Stimulated activated CD8-positive, alpha-beta memory T cell treated with anti-CD3 and anti-CD28 coated beads, Interleukin-12 subunit alpha, Interleukin-12 subunit beta, amount 100 ng/mL, for 1 hour (primary cell): ENCODE measurements at regions not wholly inside any gene's neighbourhood (a gene's known extent, or its start where the extent isn't known, plus 50 kb on each side); places are given as distances from the start of the nearest gene placed in this dataset.

Experiments used
- DNase-seq: peaks from one replicate; pipeline ENCODE4 v3.0.0-alpha.2; 2020; ENCODE audit warnings: low read depth

GRCh38 chr10:130770018-130770630 lies 541.4 kb downstream of the TCERG1L start:
- no peak for DNase-seq

- no peak for DNase-seq
These were observed 540.0 kb downstream of the TCERG1L start for GRCh38 chr10:130771491-130771946.

GRCh38 chr10:130772056-130772455 lies 539.5 kb downstream of the TCERG1L start:
- no peak for DNase-seq

GRCh38 chr10:130772676-130773075 lies 538.8 kb downstream of the TCERG1L start:
- no peak for DNase-seq

GRCh38 chr10:130773941-130774340 lies 537.6 kb downstream of the TCERG1L start:
- DNase-seq, result no peak

- no peak for DNase-seq
These were observed 536.6 kb downstream of the TCERG1L start for GRCh38 chr10:130774871-130775270.

GRCh38 chr10:130775311-130775710 lies 536.2 kb downstream of the TCERG1L start:
- DNase-seq, result no peak

GRCh38 chr10:130776724-130777123 lies 534.8 kb downstream of the TCERG1L start:
- DNase-seq, result no peak

GRCh38 chr10:130777507-130778165 lies 533.9 kb downstream of the TCERG1L start:
- DNase-seq, result no peak

GRCh38 chr10:130778166-130778545 lies 533.4 kb downstream of the TCERG1L start:
- DNase-seq, result no peak

GRCh38 chr10:130780763-130781162 lies 530.8 kb downstream of the TCERG1L start:
- no peak for DNase-seq

- no peak for DNase-seq
These were observed 530.3 kb downstream of the TCERG1L start for GRCh38 chr10:130781206-130781605.

GRCh38 chr10:130781623-130782022 lies 529.9 kb downstream of the TCERG1L start:
- no peak for DNase-seq

GRCh38 chr10:130782467-130782866 lies 529.1 kb downstream of the TCERG1L start:
- no peak for DNase-seq

GRCh38 chr10:130784326-130784725 lies 527.2 kb downstream of the TCERG1L start:
- DNase-seq, result no peak

GRCh38 chr10:130786365-130786966 lies 525.1 kb downstream of the TCERG1L start:
- DNase-seq, result no peak

- no peak for DNase-seq
These were observed 524.3 kb downstream of the TCERG1L start for GRCh38 chr10:130787243-130787642.

- DNase-seq, result no peak
These were observed 523.7 kb downstream of the TCERG1L start for GRCh38 chr10:130787821-130788220.

GRCh38 chr10:130790339-130790738 lies 521.2 kb downstream of the TCERG1L start:
- no peak for DNase-seq

GRCh38 chr10:130792096-130792845 lies 519.2 kb downstream of the TCERG1L start:
- no peak for DNase-seq

GRCh38 chr10:130795819-130796218 lies 515.7 kb downstream of the TCERG1L start:
- DNase-seq, result no peak

GRCh38 chr10:130799532-130799931 lies 512.0 kb downstream of the TCERG1L start:
- no peak for DNase-seq

GRCh38 chr10:130800281-130800680 lies 511.2 kb downstream of the TCERG1L start:
- no peak for DNase-seq
